CD8-positive, alpha-beta memory T cell (primary cell): ENCODE measurements at regions not wholly inside any gene's neighbourhood (a gene's known extent, or its start where the extent isn't known, plus 50 kb on each side); places are given as distances from the start of the nearest gene placed in this dataset.
A peak's percentile ranks its signal among the peaks of the same experiment; 100 is the strongest.

Source experiments
- CTCF ChIA-PET: fragments of 350-600 bp; sonication (Branson Sonifier 250); formaldehyde crosslinking; loops from one replicate; lab custom pipeline; 2021; ENCODE audit warnings: antibody characterized with exemption; lab: Charles Lee
- POLR2A ChIA-PET: fragments of 350-600 bp; sonication (Branson Sonifier 250); formaldehyde crosslinking; loops from one replicate; lab custom pipeline; 2021; ENCODE audit warnings: antibody characterized with exemption; lab: Charles Lee
- DNase-seq, 5 donors: peaks; one replicate each; pipeline versions ENCODE4 v3.0.0 to v3.0.0-alpha.2; 2020 to 2022; ENCODE audit warnings: mixed read lengths in 1 of 5
- H3K27ac ChIP-seq: one replicate; pipeline ENCODE4 v1.7.0; 2013; ENCODE audit warnings: low read depth, mild to moderate bottlenecking, low read length, moderate library complexity
- H3K27me3 ChIP-seq: 2 replicates; pipeline ENCODE4 v1.7.0; 2013; ENCODE audit warnings: low read length, mild to moderate bottlenecking; ENCODE audit not compliant: insufficient read depth, poor library complexity, severe bottlenecking
- H3K36me3 ChIP-seq: 2 replicates; pipeline ENCODE4 v1.7.0; 2013; ENCODE audit warnings: mild to moderate bottlenecking, low read length, moderate library complexity; ENCODE audit not compliant: insufficient read depth
- H3K4me1 ChIP-seq: 2 replicates; pipeline ENCODE4 v1.7.0; 2013; ENCODE audit warnings: mild to moderate bottlenecking, low read length, moderate library complexity; ENCODE audit not compliant: insufficient read depth
- H3K4me3 ChIP-seq: 2 replicates; pipeline ENCODE4 v1.7.0; 2013; ENCODE audit warnings: mild to moderate bottlenecking, low read length
- H3K9me3 ChIP-seq: 2 replicates; pipeline ENCODE4 v1.7.0; 2013; ENCODE audit warnings: mild to moderate bottlenecking, low read length
- H3K27ac Mint-ChIP-seq, 8 donors: one replicate each; pipeline ENCODE4 v1.8.0; 2020 to 2021; ENCODE audit warnings: mixed read lengths in 8 of 8, mild to moderate bottlenecking in 6 of 8, inconsistent platforms in 3 of 8, moderate library complexity in 3 of 8
- H3K27me3 Mint-ChIP-seq, 2 donors: one replicate each; pipeline ENCODE4 v1.8.0; 2020 to 2021; ENCODE audit warnings: mixed read lengths in 2 of 2, mild to moderate bottlenecking in 1 of 2, moderate library complexity in 1 of 2
- H3K36me3 Mint-ChIP-seq, 3 donors: one replicate each; pipeline ENCODE4 v1.8.0; 2020 to 2021; ENCODE audit warnings: mixed read lengths in 3 of 3, inconsistent platforms in 1 of 3, mild to moderate bottlenecking in 1 of 3
- H3K4me1 Mint-ChIP-seq, 3 donors: one replicate each; pipeline ENCODE4 v1.8.0; 2020 to 2021; ENCODE audit warnings: mixed read lengths in 3 of 3, inconsistent platforms in 1 of 3, mild to moderate bottlenecking in 1 of 3
- H3K4me3 Mint-ChIP-seq, 7 donors: one replicate each; pipeline ENCODE4 v1.8.0; 2020 to 2021; ENCODE audit warnings: mixed read lengths in 7 of 7, mild to moderate bottlenecking in 6 of 7, moderate library complexity in 4 of 7, inconsistent platforms in 2 of 7
- H3K9me3 Mint-ChIP-seq, 5 donors: one replicate each; pipeline ENCODE4 v1.8.0; 2020 to 2022; ENCODE audit warnings: mixed read lengths in 5 of 5, mild to moderate bottlenecking in 3 of 5, moderate library complexity in 2 of 5, inconsistent platforms in 1 of 5

DNA sequence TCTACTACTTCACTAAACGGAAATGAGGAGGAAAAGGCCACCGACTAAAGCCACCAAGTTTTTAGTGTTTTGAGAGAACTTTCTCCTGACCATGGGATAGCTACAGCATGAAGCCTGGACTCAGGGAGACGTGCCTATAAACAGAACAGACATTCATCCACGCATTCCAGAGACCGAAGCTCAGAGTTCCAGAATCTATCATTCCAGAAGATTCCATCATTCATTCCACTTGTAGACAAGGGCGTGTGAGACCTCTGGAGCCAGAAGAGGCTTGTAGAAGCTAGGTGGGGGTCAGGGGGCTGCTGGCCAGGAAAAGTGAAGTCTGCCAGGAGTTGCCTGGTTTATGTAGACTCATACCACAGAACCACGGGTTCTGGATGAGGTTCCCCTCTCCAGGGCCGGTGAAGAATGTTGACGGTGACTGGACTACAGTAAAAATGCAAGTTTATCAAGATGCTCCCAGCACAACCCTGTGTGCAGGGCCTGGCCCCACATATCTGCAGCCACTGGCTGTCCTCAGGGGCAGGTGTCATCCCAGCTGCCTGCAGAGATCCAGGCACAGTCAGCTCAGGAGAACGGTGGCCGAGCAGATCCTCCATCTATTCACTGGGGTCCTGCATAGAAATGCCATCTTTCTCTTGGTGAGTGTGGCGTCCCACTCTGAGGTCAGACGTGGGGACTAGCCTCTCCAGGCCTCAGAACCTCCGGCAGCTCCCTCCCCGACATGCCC is 215.7 kb downstream of the USP6NL start:
- H3K4me3 ChIP-seq = no peak overlapping the region
- Mint-ChIP-seq H3K4me1 (peaks cover 14 to 29% (median 15%) of the 10 kb centered on the region in 3 donors), H3K36me3 (peaks cover 0 to 8% (median 1%) of the 10 kb centered on the region in 3 donors), H3K27ac (peak overlapping the region in 2 of 8 donors; percentile 1 to 23), H3K4me3 (no peak overlapping the region), H3K9me3 (no peaks in the 10 kb centered on the region), H3K27me3 (no peaks in the 10 kb centered on the region)
- no peaks in the 10 kb centered on the region for H3K27me3 ChIP-seq
- ChIA-PET POLR2A (no interaction called here), CTCF (interaction anchor here (1.1 to 1.3 kb wide), 2 partner anchors 10 to 18 kb away, joined by 3 to 4 read pairs; no protein-coding TSS in a partner anchor)
- H3K9me3 ChIP-seq = no peaks in the 10 kb centered on the region
- no peak overlapping the region for H3K27ac ChIP-seq
- peaks cover 3% of the 10 kb centered on the region for H3K4me1 ChIP-seq
- H3K36me3 ChIP-seq = no peaks in the 10 kb centered on the region
- DNase-seq = no peak

- no peaks in the 10 kb centered on the region for H3K27me3 Mint-ChIP-seq
Observed at GRCh38 chr10:11395161-11395560, 216.3 kb downstream of the USP6NL start.

GRCh38 chr10:11393858-11394257 is 217.6 kb downstream of the USP6NL start:
- H3K9me3 ChIP-seq = no peaks in the 10 kb centered on the region
- no peaks in the 10 kb centered on the region for H3K36me3 ChIP-seq
- Mint-ChIP-seq H3K36me3 (peaks cover 0 to 8% (median 1%) of the 10 kb centered on the region in 3 donors), H3K4me3 (no peak overlapping the region), H3K4me1 (peaks cover 5 to 12% (median 5%) of the 10 kb centered on the region in 3 donors), H3K27me3 (no peaks in the 10 kb centered on the region), H3K27ac (peak overlapping the region in 1 of 8 donors; percentile 18), H3K9me3 (no peaks in the 10 kb centered on the region)
- no peaks in the 10 kb centered on the region for H3K27me3 ChIP-seq
- no peak overlapping the region for H3K4me3 ChIP-seq
- ChIA-PET CTCF (no interaction called here), POLR2A (no interaction called here)
- no peak for DNase-seq
- H3K27ac ChIP-seq = no peak overlapping the region
- no peaks in the 10 kb centered on the region for H3K4me1 ChIP-seq

More at GRCh38 chr10:11395161-11395560, 216.3 kb downstream of the USP6NL start:
- Histone ChIP-seq H3K36me3 (no peaks in the 10 kb centered on the region), H3K4me1 (no peaks in the 10 kb centered on the region), H3K4me3 (no peak overlapping the region), H3K9me3 (no peaks in the 10 kb centered on the region), H3K27me3 (no peaks in the 10 kb centered on the region), H3K27ac (no peak overlapping the region)
- Mint-ChIP-seq H3K36me3 (peaks cover 0 to 8% (median 1%) of the 10 kb centered on the region in 3 donors), H3K4me1 (peaks cover 8 to 23% (median 9%) of the 10 kb centered on the region in 3 donors), H3K4me3 (no peak overlapping the region), H3K27ac (peak overlapping the region in 2 of 8 donors; percentile 1 to 60), H3K9me3 (no peaks in the 10 kb centered on the region)
- POLR2A ChIA-PET = no interaction called here
- DNase-seq = no peak
- CTCF ChIA-PET = interaction anchor here (1.1 to 1.3 kb wide), 2 partner anchors 11 to 18 kb away, joined by 3 to 4 read pairs; no protein-coding TSS in a partner anchor

DNA sequence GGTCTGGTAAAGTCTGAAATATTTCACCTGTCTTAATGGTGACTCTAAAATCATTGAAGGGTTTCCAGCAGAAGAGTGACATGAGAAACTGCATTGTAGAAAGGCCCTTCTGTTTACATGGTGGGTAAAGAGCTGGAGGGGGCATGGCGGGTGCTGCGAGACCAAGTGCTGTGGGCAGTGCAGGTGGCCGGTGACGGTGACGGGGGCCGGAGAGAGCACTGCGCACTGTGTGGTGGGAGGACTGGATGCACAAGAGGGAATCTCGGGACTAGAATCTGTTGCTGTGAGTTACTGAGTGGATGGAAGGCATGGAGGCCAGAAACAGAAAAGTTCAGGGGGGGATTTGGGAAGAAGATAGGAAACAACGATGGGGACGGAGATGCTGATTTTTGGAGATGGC is 218.7 kb downstream of the USP6NL start:
- Histone ChIP-seq H3K4me3 (no peak overlapping the region), H3K9me3 (no peaks in the 10 kb centered on the region), H3K27me3 (no peaks in the 10 kb centered on the region), H3K27ac (no peak overlapping the region), H3K4me1 (no peaks in the 10 kb centered on the region), H3K36me3 (no peaks in the 10 kb centered on the region)
- peaks cover 0 to 7% (median 3%) of the 10 kb centered on the region in 3 donors for H3K4me1 Mint-ChIP-seq
- ChIA-PET POLR2A (no interaction called here), CTCF (no interaction called here)
- H3K9me3 Mint-ChIP-seq = no peaks in the 10 kb centered on the region
- no peak for DNase-seq
- peaks cover 0 to 8% (median 1%) of the 10 kb centered on the region in 3 donors for H3K36me3 Mint-ChIP-seq
- no peak overlapping the region for H3K27ac Mint-ChIP-seq
- H3K4me3 Mint-ChIP-seq = no peak overlapping the region
- no peaks in the 10 kb centered on the region for H3K27me3 Mint-ChIP-seq

- no peak for DNase-seq
- Histone ChIP-seq H3K4me1 (no peaks in the 10 kb centered on the region), H3K27ac (no peak overlapping the region), H3K4me3 (no peak overlapping the region), H3K36me3 (no peaks in the 10 kb centered on the region), H3K9me3 (no peaks in the 10 kb centered on the region), H3K27me3 (no peaks in the 10 kb centered on the region)
- peaks cover 0 to 8% (median 1%) of the 10 kb centered on the region in 3 donors for H3K36me3 Mint-ChIP-seq
- ChIA-PET CTCF (no interaction called here), POLR2A (no interaction called here)
- H3K4me1 Mint-ChIP-seq = peaks cover 0 to 5% (median 4%) of the 10 kb centered on the region in 3 donors
- no peak overlapping the region for H3K4me3 Mint-ChIP-seq
- no peaks in the 10 kb centered on the region for H3K27me3 Mint-ChIP-seq
- H3K9me3 Mint-ChIP-seq = no peaks in the 10 kb centered on the region
- H3K27ac Mint-ChIP-seq = no peak overlapping the region
Observed at GRCh38 chr10:11388996-11389395, 222.5 kb downstream of the USP6NL start.

DNA sequence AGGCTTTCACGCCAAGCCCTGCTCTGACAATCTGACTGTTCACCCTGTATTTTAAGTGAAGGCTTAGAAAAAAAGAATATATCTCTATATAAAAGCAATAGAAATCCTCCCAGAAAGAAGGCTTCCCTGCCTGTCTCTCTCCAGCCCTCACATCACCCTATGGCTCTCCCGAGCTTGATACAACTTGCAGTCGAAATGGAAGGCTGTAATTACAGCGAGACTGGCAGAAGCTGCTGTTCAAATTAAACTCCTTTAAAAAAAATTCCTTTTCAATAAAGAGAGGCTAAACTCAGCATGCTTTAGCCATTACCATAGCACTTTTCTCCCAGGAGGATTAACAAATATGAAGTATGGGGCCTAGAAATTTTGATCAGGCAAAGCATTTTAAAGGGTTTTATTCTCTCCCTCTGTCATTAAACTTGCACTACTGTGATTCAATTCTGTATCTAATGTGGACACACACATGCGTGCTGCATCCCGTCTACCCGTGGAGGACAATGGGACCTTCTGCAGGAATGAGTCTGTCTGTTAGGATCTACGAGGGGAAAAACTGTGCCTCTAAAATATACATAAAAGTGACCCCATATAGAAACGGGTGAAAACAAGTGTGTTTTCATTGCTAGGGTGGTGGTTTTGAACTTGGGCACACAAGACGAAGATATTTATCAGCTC is 223.8 kb downstream of the USP6NL start:
- Mint-ChIP-seq H3K36me3 (peaks cover 0 to 3% (median 0%) of the 10 kb centered on the region in 3 donors), H3K4me3 (no peak overlapping the region), H3K9me3 (no peaks in the 10 kb centered on the region), H3K27me3 (no peaks in the 10 kb centered on the region), H3K4me1 (peaks cover 0 to 2% (median 0%) of the 10 kb centered on the region in 3 donors), H3K27ac (peak overlapping the region in 2 of 8 donors; percentile 9 to 36)
- Histone ChIP-seq H3K4me1 (no peaks in the 10 kb centered on the region), H3K27me3 (no peaks in the 10 kb centered on the region), H3K4me3 (no peak overlapping the region), H3K9me3 (no peaks in the 10 kb centered on the region), H3K36me3 (no peaks in the 10 kb centered on the region), H3K27ac (no peak overlapping the region)
- CTCF ChIA-PET = no interaction called here
- no peak for DNase-seq
- POLR2A ChIA-PET = no interaction called here

DNA sequence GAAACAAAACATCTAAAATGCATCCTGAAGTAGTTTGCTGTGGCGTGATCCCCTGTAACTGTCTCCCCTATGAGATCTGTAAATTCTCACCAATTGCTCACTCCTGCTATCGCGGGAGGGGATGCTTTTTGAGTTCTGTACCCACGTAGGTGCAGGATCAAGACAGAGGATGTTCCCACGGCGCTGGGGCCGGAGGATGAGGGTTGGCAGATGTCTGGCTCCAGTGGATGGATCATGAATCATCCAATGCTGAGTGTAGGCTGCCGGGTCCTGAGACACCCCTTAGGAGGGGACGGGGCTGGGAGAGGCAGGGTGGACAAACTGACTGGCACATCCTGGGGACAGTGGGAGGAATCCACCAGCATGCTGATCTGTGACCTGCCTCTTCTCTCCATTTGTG is 224.4 kb downstream of the USP6NL start:
- Histone ChIP-seq H3K9me3 (no peaks in the 10 kb centered on the region), H3K36me3 (no peaks in the 10 kb centered on the region), H3K4me3 (no peak overlapping the region), H3K27ac (no peak overlapping the region), H3K27me3 (no peaks in the 10 kb centered on the region), H3K4me1 (no peaks in the 10 kb centered on the region)
- H3K9me3 Mint-ChIP-seq = no peaks in the 10 kb centered on the region
- ChIA-PET CTCF (no interaction called here), POLR2A (no interaction called here)
- no peak for DNase-seq
- peak overlapping the region in 1 of 8 donors; percentile 15 for H3K27ac Mint-ChIP-seq
- no peak overlapping the region for H3K4me3 Mint-ChIP-seq
- H3K36me3 Mint-ChIP-seq = no peaks in the 10 kb centered on the region
- H3K4me1 Mint-ChIP-seq = peaks cover 0 to 2% (median 0%) of the 10 kb centered on the region in 3 donors
- H3K27me3 Mint-ChIP-seq = no peaks in the 10 kb centered on the region
